Gastroesophageal sphincter (tissue), 4 donors: ENCODE measurements at regions not wholly inside any gene's neighbourhood (a gene's known extent, or its start where the extent isn't known, plus 50 kb on each side); places are given as distances from the start of the nearest gene placed in this dataset.

ENCODE experiments used
- ATAC-seq: fragments of 150-250 bp; one replicate; pipeline ENCODE4 v1.9.1; 2016; ENCODE audit warnings: mild to moderate bottlenecking, moderate library complexity
- H3K27ac ChIP-seq, 4 donors: fragments of 200-600 bp; sonication (generic) in 3 of 4; 1 replicate in 3 of 4; 2 replicates in 1 of 4; pipeline ENCODE4 v1.5.1; 2016 to 2019
- H3K27me3 ChIP-seq: fragments of 200-600 bp; sonication (generic); one replicate; pipeline ENCODE4 v1.5.1; 2019
- H3K36me3 ChIP-seq, 2 donors: fragments of 200-600 bp; sonication (generic); one replicate each; pipeline ENCODE4 v1.5.1; 2019; ENCODE audit warnings: control low read depth in 1 of 2
- H3K4me1 ChIP-seq, 3 donors: fragments of 200-600 bp; sonication (generic); 1 replicate in 2 of 3; 2 replicates in 1 of 3; pipeline ENCODE4 v1.5.1; 2016 to 2019; ENCODE audit warnings: control low read depth in 2 of 3
- H3K4me3 ChIP-seq, 2 donors: fragments of 200-600 bp; sonication (generic); one replicate each; pipeline ENCODE4 v1.5.1; 2019; ENCODE audit warnings: mild to moderate bottlenecking in 1 of 2, moderate library complexity in 1 of 2
- H3K9me3 ChIP-seq, 3 donors: fragments of 200-600 bp; sonication (generic); one replicate each; pipeline ENCODE4 v1.5.1; 2017 to 2019; ENCODE audit warnings: control low read depth in 2 of 3
- CTCF ChIP-seq, 4 experiments: fragments of 200-600 bp in 2 of 4; fragments of 450-650 bp in 2 of 4; sonication (generic) in 1 of 4; IDR thresholded peaks; one replicate each; pipeline ENCODE4 v1.5.1; 2017 to 2019; ENCODE audit warnings: antibody characterized with exemption in 4 of 4, mild to moderate bottlenecking in 2 of 4, moderate library complexity in 2 of 4
- EP300 ChIP-seq: sonication (generic); formaldehyde crosslinking; IDR thresholded peaks from one replicate; pipeline ENCODE4 v1.6.1; 2017; ENCODE audit warnings: antibody characterized with exemption, mild to moderate bottlenecking
- POLR2A ChIP-seq, 2 donors: fragments of 450-650 bp; IDR thresholded peaks; one replicate each; pipeline ENCODE4 v1.6.1; 2017; ENCODE audit warnings: antibody characterized with exemption in 2 of 2, mild to moderate bottlenecking in 2 of 2, moderate library complexity in 1 of 2
- POLR2AphosphoS5 ChIP-seq: sonication (generic); formaldehyde crosslinking; IDR thresholded peaks from one replicate; pipeline ENCODE4 v1.6.1; 2017; ENCODE audit warnings: antibody characterized with exemption
- WGBS, 2 donors: methylation state at CpG; one replicate each; pipeline ENCODE4 v1.1.5; 2018; ENCODE audit warnings: low coverage in 1 of 2; 5-methylcytosine and 5-hydroxymethylcytosine counted together

GRCh38 chr10:3421537-3422257 is 249.1 kb upstream of the PITRM1 start:
- H3K4me1 ChIP-seq: peaks cover 0 to 12% (median 0%) of the 10 kb centered on the region in 3 donors
- H3K27ac ChIP-seq: no peak overlapping the region
- no peak overlapping the region for H3K4me3 ChIP-seq
- H3K9me3 ChIP-seq: no peaks in the 10 kb centered on the region
- no peak for TF ChIP-seq CTCF (IDR thresholded peaks at IDR 0.05)
- no peak for TF ChIP-seq EP300
- TF ChIP-seq POLR2A (IDR thresholded peaks at IDR 0.05): no peak
- TF ChIP-seq POLR2AphosphoS5: no peak
- ATAC-seq: no peak
- WGBS, 2 donors: 63 to 70% methylated on average over 5 to 8 of the region's 16 CpGs
- no peaks in the 10 kb centered on the region for H3K36me3 ChIP-seq
- no peaks in the 10 kb centered on the region for H3K27me3 ChIP-seq

DNA sequence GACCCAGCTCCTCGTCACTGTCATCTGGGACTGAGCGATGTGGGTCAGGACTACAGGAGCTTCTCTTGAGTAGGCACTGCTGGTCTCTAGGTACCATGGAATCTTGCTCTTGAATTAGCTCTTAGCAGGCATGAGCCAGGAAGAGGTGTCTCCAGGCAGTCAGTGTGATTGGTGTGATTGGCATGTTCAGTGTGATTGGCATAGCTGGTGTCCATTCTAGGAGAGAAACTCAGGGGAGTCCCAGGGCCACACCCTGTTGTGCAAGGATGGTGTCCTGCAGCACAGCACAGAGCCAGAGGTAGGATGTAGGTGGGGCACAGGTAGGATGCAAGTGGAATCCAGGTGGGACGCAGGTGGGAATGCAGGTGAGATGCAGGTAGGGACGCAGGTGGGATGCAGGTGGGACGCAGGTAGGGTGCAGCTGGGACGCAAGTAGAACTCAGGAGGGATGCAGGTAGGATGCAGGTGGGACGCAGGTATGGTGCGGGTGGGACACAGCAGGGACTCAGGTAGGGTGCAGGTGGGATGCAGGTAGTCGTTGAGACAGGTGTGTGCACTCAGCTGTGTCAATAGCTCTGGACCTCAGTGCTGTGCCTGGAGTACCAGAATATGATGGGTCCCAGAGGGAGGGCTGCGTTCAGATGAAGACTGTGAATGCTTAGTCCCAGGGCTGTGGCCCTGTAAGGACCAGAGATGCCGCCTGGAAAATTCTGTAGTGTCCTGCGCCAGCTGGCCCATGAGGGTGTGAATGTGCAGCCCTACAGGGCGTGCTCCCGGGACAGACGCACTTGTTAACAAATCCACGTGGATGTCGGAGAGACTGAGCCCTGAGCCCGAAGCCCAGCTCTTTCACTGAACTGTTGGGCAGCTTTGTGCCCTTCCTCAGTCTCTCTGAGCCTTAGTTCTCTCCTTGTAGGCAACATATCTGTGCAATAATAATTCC is 248.2 kb upstream of the PITRM1 start:
- 97 to 100% methylated on average over 3 to 11 of the region's 18 CpGs for WGBS, 2 donors
- H3K36me3 ChIP-seq: no peaks in the 10 kb centered on the region
- no peaks in the 10 kb centered on the region for H3K27me3 ChIP-seq
- no peaks in the 10 kb centered on the region for H3K9me3 ChIP-seq
- TF ChIP-seq POLR2AphosphoS5 (no peak), EP300 (no peak), POLR2A (IDR thresholded peaks at IDR 0.05) (no peak), CTCF (IDR thresholded peaks at IDR 0.05) (no peak)
- no peak overlapping the region for H3K27ac ChIP-seq
- H3K4me1 ChIP-seq: peaks cover 0 to 3% (median 0%) of the 10 kb centered on the region in 3 donors
- H3K4me3 ChIP-seq: no peak overlapping the region
- no peak for ATAC-seq

DNA sequence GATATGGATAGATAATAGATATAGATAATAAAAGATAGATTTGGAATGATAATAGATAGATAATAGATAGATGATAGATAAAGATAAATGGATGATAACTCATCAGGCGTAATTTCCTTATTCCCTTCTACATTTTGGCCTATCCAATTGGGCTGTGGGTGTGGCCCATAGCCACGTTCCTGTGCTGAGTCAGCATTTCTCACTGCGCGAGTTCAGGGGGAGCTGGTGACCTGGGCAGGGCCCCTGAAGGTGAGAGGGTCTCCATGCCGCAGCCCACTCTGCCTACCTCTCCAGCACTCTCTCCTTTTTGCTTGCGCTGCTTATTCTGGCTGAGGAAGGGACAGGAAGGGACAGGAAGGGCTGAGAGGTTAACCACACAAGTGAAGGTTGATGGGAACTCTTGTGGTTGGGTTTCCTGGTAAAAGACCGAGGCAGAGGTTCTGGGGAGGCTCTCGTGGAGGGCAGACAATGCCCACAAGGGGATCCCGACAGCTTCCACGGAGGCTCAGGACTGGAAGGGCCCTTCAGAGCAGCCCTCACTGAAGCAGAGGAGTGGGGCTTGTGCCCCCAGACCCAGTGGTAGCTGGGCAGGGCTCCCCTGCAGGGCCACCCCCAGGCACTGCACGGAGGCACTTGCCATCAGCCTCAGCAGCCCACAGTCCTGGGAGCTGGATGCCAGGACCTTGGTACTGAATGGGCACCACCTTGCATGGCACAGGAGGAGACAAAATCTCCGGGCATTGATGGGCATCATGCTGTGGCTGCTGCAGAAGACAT is 247.3 kb upstream of the PITRM1 start:
- Histone ChIP-seq H3K9me3 (no peaks in the 10 kb centered on the region), H3K4me3 (no peak overlapping the region), H3K4me1 (no peaks in the 10 kb centered on the region), H3K27ac (no peak overlapping the region), H3K27me3 (no peaks in the 10 kb centered on the region), H3K36me3 (no peaks in the 10 kb centered on the region)
- TF ChIP-seq POLR2A (IDR thresholded peaks at IDR 0.05): no peak
- no peak for ATAC-seq
- 75 to 86% methylated on average over 2 to 6 of the region's 12 CpGs for WGBS, 2 donors

DNA sequence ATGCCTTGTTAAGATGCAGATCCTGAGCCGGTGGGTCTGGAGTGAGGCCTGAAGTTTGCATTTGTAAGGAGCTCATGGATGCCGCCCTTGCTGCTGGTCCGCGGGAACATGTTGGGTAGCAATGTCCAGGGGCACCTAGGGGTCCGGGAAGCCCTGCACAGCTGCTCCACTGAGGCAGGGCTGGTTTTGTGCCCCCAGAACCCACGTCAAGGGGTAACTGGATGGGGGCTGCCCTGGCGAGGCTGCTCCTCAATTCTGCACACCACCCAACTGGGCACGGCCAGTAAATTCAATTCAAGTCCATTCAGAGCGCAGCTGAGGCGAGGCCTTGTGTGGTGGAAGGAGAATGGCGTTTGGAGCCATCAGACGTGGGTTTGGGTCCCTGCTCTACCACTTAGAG is 246.3 kb upstream of the PITRM1 start:
- WGBS, 2 donors: 79 to 81% methylated on average over 6 to 7 of the region's 12 CpGs

More for the DNA sequence above, 246.3 kb upstream of the PITRM1 start:
- H3K27me3 ChIP-seq: no peaks in the 10 kb centered on the region
- TF ChIP-seq CTCF (IDR thresholded peaks at IDR 0.05): no peak
- TF ChIP-seq EP300: no peak
- no peak for TF ChIP-seq POLR2AphosphoS5
- no peak for TF ChIP-seq POLR2A (IDR thresholded peaks at IDR 0.05)
- no peak overlapping the region for H3K4me3 ChIP-seq
- no peak for ATAC-seq
- no peak overlapping the region for H3K27ac ChIP-seq
- no peaks in the 10 kb centered on the region for H3K4me1 ChIP-seq
- no peaks in the 10 kb centered on the region for H3K36me3 ChIP-seq
- no peaks in the 10 kb centered on the region for H3K9me3 ChIP-seq
